HG02884 (cell line): ENCODE measurements at regions not wholly inside any gene's neighbourhood (a gene's known extent, or its start where the extent isn't known, plus 50 kb on each side); places are given as distances from the start of the nearest gene placed in this dataset.

Experiments used
- ATAC-seq: cut with Tn5 transposase; IDR thresholded peaks from one replicate; pipeline ENCODE4 v1.9.1; 2021; ENCODE audit warnings: mild to moderate bottlenecking, moderate library complexity; ENCODE audit not compliant: unreplicated experiment

- ATAC-seq = no peak
Measured at GRCh38 chr3:109532257-109533216, 195.2 kb upstream of the DPPA4 start.

- ATAC-seq = no peak
Measured at GRCh38 chr3:109545746-109546145, 208.4 kb upstream of the DPPA4 start.

- no peak for ATAC-seq
Measured at GRCh38 chr3:109548192-109548938, 211.0 kb upstream of the DPPA4 start.

GRCh38 chr3:109553591-109554371 lies 216.4 kb upstream of the DPPA4 start:
- no peak for ATAC-seq

- ATAC-seq = no peak
Measured at GRCh38 chr3:109559389-109559788, 222.0 kb upstream of the DPPA4 start.

GRCh38 chr3:109563149-109563548 lies 225.8 kb upstream of the DPPA4 start:
- ATAC-seq = no peak

- no peak for ATAC-seq
Measured at GRCh38 chr3:109569135-109569846, 231.9 kb upstream of the DPPA4 start.

GRCh38 chr3:109570408-109570807 lies 233.1 kb upstream of the DPPA4 start:
- ATAC-seq = no peak

GRCh38 chr3:109572301-109572700 lies 235.0 kb upstream of the DPPA4 start:
- no peak for ATAC-seq

GRCh38 chr3:109596991-109597390 lies 259.6 kb upstream of the DPPA4 start:
- no peak for ATAC-seq

- no peak for ATAC-seq
Measured at GRCh38 chr3:109597444-109597843, 260.1 kb upstream of the DPPA4 start.

- ATAC-seq = no peak
Measured at GRCh38 chr3:109607897-109608296, 270.6 kb upstream of the DPPA4 start.

GRCh38 chr3:109608574-109608973 lies 271.2 kb upstream of the DPPA4 start:
- no peak for ATAC-seq

- ATAC-seq = no peak
Measured at GRCh38 chr3:109618766-109619378, 281.5 kb upstream of the DPPA4 start.

- ATAC-seq = no peak
Measured at GRCh38 chr3:109631897-109632296, 294.6 kb upstream of the DPPA4 start.

GRCh38 chr3:109640146-109640652 lies 302.9 kb upstream of the DPPA4 start:
- no peak for ATAC-seq

GRCh38 chr3:109642025-109642424 lies 304.7 kb upstream of the DPPA4 start:
- ATAC-seq = no peak

GRCh38 chr3:109643590-109643989 lies 306.2 kb upstream of the DPPA4 start:
- no peak for ATAC-seq

GRCh38 chr3:109644332-109644731 lies 307.0 kb upstream of the DPPA4 start:
- no peak for ATAC-seq

GRCh38 chr3:109644746-109645145 lies 307.4 kb upstream of the DPPA4 start:
- ATAC-seq = no peak
